Kidney epithelial cell (primary cell): ENCODE measurements at regions not wholly inside any gene's neighbourhood (a gene's known extent, or its start where the extent isn't known, plus 50 kb on each side); places are given as distances from the start of the nearest gene placed in this dataset.
A peak's percentile ranks its signal among the peaks of the same experiment; 100 is the strongest.

ENCODE experiments used
- DNase-seq: peaks from one replicate; pipeline ENCODE4 v3.0.0-alpha.2; 2010; ENCODE audit warnings: low read depth
- H3K27me3 ChIP-seq: 2 replicates; pipeline ENCODE4 v1.6.0; 2011; ENCODE audit warnings: low read length; ENCODE audit not compliant: control insufficient read depth, insufficient read depth
- H3K36me3 ChIP-seq: 2 replicates; pipeline ENCODE4 v1.5.1; 2011; ENCODE audit warnings: low read length; ENCODE audit not compliant: control insufficient read depth, insufficient read depth
- H3K4me3 ChIP-seq: 2 replicates; pipeline ENCODE4 v1.5.1; 2011; ENCODE audit warnings: low read depth, mild to moderate bottlenecking, control low read depth, low read length
- TF ChIP-seq, protein P1 (sequence below): IDR thresholded peaks from 2 replicates; pipeline ENCODE4 v1.5.1; 2011; ENCODE audit warnings: mild to moderate bottlenecking, moderate library complexity, low read length, control low read depth, inconsistent platforms; ENCODE audit not compliant: insufficient read depth, poor library complexity, severe bottlenecking

DNA sequence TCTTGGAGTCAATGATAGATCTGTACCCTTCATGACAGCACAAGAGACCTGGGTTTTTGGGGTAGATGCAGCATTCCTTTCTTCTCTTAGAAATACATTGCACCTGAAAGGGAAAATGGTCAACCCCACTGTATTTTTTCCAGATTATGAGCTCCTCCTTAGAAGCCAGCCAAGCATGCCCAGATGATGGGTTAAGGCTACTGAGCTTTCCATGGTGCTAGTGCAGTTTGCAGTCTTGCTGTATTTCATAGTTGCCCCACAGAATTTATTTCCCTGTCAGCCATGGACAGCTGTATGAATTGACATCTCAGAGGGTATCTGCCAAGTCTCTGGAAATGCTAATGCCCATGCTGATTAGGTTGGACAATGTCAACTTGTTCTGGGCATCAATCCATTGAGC lies 73.7 kb upstream of the H2AZ1 start:
- H3K4me3 ChIP-seq = no peak overlapping the region

DNA sequence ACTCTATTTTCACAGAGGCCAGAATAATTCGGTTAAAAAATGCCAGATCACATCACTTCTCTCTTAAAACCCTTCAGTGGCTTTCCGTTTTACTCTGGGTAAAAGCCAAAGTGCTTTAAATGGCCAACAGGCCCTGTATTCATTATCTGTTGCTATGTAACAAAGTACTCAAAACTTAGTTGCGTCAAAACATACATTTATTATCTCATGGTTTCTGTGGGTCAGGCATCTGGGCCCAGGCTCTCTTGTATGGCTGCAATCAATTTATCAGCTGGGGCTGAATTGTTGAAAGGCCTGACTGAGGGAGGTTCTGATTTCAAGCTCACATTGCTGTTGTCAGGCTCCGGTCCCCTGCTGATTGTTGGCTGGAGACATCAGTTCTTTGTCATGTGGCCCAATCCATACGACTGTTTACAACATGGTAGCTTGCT lies 72.7 kb upstream of the H2AZ1 start:
- Histone ChIP-seq H3K36me3 (no peaks in the 10 kb centered on the region), H3K4me3 (no peak overlapping the region), H3K27me3 (no peaks in the 10 kb centered on the region)
- DNase-seq = no peak
- TF ChIP-seq, protein P1, sequence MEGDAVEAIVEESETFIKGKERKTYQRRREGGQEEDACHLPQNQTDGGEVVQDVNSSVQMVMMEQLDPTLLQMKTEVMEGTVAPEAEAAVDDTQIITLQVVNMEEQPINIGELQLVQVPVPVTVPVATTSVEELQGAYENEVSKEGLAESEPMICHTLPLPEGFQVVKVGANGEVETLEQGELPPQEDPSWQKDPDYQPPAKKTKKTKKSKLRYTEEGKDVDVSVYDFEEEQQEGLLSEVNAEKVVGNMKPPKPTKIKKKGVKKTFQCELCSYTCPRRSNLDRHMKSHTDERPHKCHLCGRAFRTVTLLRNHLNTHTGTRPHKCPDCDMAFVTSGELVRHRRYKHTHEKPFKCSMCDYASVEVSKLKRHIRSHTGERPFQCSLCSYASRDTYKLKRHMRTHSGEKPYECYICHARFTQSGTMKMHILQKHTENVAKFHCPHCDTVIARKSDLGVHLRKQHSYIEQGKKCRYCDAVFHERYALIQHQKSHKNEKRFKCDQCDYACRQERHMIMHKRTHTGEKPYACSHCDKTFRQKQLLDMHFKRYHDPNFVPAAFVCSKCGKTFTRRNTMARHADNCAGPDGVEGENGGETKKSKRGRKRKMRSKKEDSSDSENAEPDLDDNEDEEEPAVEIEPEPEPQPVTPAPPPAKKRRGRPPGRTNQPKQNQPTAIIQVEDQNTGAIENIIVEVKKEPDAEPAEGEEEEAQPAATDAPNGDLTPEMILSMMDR = no peak

More for the DNA sequence above, 73.7 kb upstream of the H2AZ1 start:
- DNase-seq = no peak
- H3K36me3 ChIP-seq = no peaks in the 10 kb centered on the region
- TF ChIP-seq, protein P1 = no peak
- no peaks in the 10 kb centered on the region for H3K27me3 ChIP-seq

DNA sequence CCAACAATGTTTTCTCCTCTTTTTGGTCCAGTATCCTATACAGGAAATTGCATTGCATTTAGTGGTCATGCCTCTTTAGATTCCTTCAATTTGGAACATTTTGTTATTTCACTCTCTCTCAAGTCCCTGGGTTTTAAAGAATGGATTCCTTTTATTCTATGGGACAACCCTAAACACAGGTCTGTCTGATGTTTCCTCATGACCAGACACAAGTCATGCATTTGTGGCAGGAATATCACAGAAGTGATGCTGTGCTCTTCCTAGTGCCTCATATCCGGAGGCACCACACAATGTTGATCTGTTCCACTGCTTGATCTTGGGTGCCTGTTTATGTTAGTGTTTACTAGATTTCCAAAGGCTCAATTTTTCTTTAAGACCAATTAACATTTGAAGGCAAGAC lies 69.7 kb upstream of the H2AZ1 start:
- DNase-seq = no peak
- H3K36me3 ChIP-seq = no peaks in the 10 kb centered on the region
- no peaks in the 10 kb centered on the region for H3K27me3 ChIP-seq

DNA sequence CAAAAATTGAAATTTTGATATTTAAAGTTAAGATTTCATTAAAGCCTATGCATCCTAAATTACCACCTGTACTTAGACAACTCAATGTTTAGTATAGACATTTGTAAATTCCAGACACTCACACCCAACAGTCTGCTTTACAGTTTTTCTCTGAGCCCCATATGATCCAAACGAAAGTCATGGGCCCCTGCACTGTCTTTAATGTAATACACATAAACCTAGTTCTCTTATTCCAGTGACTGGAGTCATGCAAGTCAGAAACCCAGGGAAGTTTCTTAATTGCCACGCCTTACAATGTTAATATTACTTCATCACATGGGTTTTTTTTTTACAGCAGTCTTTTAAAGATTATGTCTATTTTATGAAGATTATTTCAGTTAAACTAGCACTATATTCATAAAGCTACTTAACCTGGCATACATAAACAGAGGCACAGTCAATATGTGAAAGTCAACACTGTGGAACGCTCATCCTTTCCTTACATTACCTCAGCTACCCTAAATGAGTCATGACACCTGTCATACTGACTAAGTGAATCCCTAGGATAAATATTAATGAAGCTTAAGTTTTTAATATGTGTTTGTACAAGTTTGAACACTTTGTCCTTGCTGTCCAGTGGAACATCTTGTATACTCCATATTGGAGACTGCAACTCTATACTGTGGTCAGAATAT lies 67.7 kb upstream of the H2AZ1 start:
- peak; percentile 5 for DNase-seq
- Histone ChIP-seq H3K36me3 (no peaks in the 10 kb centered on the region), H3K4me3 (no peak overlapping the region), H3K27me3 (no peaks in the 10 kb centered on the region)
- TF ChIP-seq, protein P1 = no peak

More for the DNA sequence above, 69.7 kb upstream of the H2AZ1 start:
- no peak overlapping the region for H3K4me3 ChIP-seq
- TF ChIP-seq, protein P1 = no peak

DNA sequence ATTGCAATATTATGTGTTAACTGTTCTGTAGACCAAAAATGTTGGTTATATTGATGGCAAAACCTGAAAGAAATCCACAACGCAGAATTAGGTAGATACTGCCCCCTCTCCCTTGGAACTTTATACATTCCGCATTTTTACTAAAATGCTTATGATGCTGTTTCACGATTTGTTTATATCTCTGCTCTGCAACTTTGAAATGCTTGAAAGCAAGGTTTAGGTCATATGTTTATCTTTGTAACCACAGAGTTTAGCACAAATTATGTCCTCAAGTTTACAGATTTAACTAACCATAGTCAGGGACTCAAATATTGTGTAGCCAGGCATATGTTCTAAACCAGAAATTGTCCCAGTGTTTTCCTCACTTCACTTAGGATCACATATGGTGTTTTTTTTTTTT lies 66.1 kb upstream of the H2AZ1 start:
- Histone ChIP-seq H3K36me3 (no peaks in the 10 kb centered on the region), H3K27me3 (no peaks in the 10 kb centered on the region), H3K4me3 (no peak overlapping the region)
- TF ChIP-seq, protein P1 = no peak
- no peak for DNase-seq

DNA sequence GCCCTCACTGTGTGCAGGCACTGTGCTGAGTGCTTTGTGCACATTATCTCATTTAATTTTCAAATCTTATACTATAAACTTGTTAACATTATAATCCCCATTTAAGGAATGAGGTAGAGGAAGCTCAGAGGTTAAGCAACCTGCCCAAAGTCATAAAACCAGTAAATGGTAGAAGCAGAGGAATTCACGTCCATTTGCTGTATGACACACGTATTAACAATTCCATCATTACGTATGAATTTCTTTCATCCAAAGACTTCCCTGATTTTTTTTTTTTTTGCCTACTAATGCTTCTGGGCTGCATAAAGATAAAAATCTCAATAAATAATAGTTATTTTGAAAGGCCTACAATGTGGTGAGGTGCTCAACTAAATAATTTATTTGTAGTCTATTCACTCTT lies 64.5 kb upstream of the H2AZ1 start:
- Histone ChIP-seq H3K36me3 (no peaks in the 10 kb centered on the region), H3K4me3 (no peak overlapping the region), H3K27me3 (no peaks in the 10 kb centered on the region)
- TF ChIP-seq, protein P1 = no peak
- DNase-seq = no peak
